Panc1 (cell line): ENCODE measurements at regions not wholly inside any gene's neighbourhood (a gene's known extent, or its start where the extent isn't known, plus 50 kb on each side); places are given as distances from the start of the nearest gene placed in this dataset.

Experiments used
- ATAC-seq: fragments of 200-7000 bp; cut with Tn5 transposase; 2 replicates; pipeline ENCODE4 v1.9.1; 2020; ENCODE audit warnings: mild to moderate bottlenecking, moderate library complexity
- BruUV-seq: library from RNA; stranded (reverse); fragments of 400-500 nt; replicated peaks from 2 replicates; lab custom pipeline; 2021; lab: Mats Ljungman, UMichigan
- CTCF ChIA-PET: fragments of 300-600 bp; sonication (Branson Sonifier 250); formaldehyde crosslinking; loops from one replicate; lab custom pipeline; 2022; ENCODE audit warnings: antibody characterized with exemption; lab: Charles Lee
- POLR2A ChIA-PET: fragments of 300-600 bp; sonication (Branson Sonifier 250); formaldehyde crosslinking; loops from one replicate; lab custom pipeline; 2022; ENCODE audit warnings: antibody characterized with exemption; lab: Charles Lee
- DNase-seq: peaks from one replicate; pipeline ENCODE4 v3.0.0-alpha.2; 2010; ENCODE audit warnings: low read depth, low spot score
- H3K27ac ChIP-seq: 2 replicates; pipeline ENCODE4 v1.5.1; 2011; ENCODE audit warnings: mild to moderate bottlenecking, low read length, inconsistent platforms
- H3K27me3 ChIP-seq: fragments of 200-500 bp; sonication (Bioruptor generic); 2 replicates; pipeline ENCODE4 v1.6.0; 2014; ENCODE audit warnings: low read length, inconsistent platforms; ENCODE audit not compliant: control insufficient read depth, insufficient read depth
- H3K36me3 ChIP-seq: fragments of 200-500 bp; sonication (Bioruptor generic); 2 replicates; pipeline ENCODE4 v1.5.1; 2014; ENCODE audit warnings: inconsistent platforms, mild to moderate bottlenecking, low read length, moderate library complexity; ENCODE audit not compliant: control insufficient read depth, insufficient read depth
- H3K4me1 ChIP-seq: 2 replicates; pipeline ENCODE4 v1.5.1; 2011; ENCODE audit warnings: inconsistent platforms, mild to moderate bottlenecking, low read length, moderate library complexity; ENCODE audit not compliant: control insufficient read depth, insufficient read depth
- H3K4me3 ChIP-seq, 2 experiments: 2 replicates each; pipeline ENCODE4 v1.5.1; 2011 to 2012; ENCODE audit warnings: low read depth in 2 of 2, low read length in 2 of 2, mild to moderate bottlenecking in 2 of 2, inconsistent platforms in 1 of 2, moderate library complexity in 1 of 2
- H3K9me3 ChIP-seq: fragments of 200-500 bp; sonication (Bioruptor generic); 2 replicates; pipeline ENCODE4 v1.5.1; 2014; ENCODE audit warnings: low read depth, mild to moderate bottlenecking, inconsistent platforms, low read length, moderate library complexity; ENCODE audit not compliant: control insufficient read depth, insufficient read depth
- CTCF ChIP-seq: fragments of 450-650 bp; IDR thresholded peaks from 2 replicates; pipeline ENCODE4 v1.5.1; 2017; ENCODE audit warnings: mild to moderate bottlenecking
- POLR2AphosphoS5 ChIP-seq: IDR thresholded peaks from 2 replicates; pipeline ENCODE4 v1.6.1; 2012; ENCODE audit warnings: mild to moderate bottlenecking, low read depth, low read length, moderate library complexity
- REST ChIP-seq, 2 experiments: IDR thresholded peaks; 2 replicates each; pipeline ENCODE4 v1.6.1; 2011 to 2012; ENCODE audit warnings: low read depth in 2 of 2, control low read depth in 1 of 2, low read length in 1 of 2, mild to moderate bottlenecking in 1 of 2, moderate library complexity in 1 of 2; ENCODE audit not compliant: insufficient read depth in 1 of 2
- SIN3A ChIP-seq: IDR thresholded peaks from 2 replicates; pipeline ENCODE4 v1.6.1; 2012; ENCODE audit warnings: low read depth, mild to moderate bottlenecking, low read length, moderate library complexity, borderline replicate concordance; ENCODE audit not compliant: insufficient read depth
- TCF7L2 ChIP-seq: IDR thresholded peaks from 2 replicates; pipeline ENCODE4 v1.6.1; 2011; ENCODE audit warnings: mild to moderate bottlenecking, low read depth, low read length, inconsistent platforms
- in situ Hi-C: cut with HindIII; loops from 2 replicates; pipeline ENCODE4 v1.10.0; 2016; ENCODE audit warnings: low sequenced_read_pairs, low pct_unique_long_range_greater_than_20kb
- intact Hi-C: fragments of 100-400 bp; cut with micrococcal nuclease; formaldehyde crosslinking; loops from one replicate; pipeline ENCODE4 v1.10.0; 2022; ENCODE audit not compliant: unreplicated experiment

DNA sequence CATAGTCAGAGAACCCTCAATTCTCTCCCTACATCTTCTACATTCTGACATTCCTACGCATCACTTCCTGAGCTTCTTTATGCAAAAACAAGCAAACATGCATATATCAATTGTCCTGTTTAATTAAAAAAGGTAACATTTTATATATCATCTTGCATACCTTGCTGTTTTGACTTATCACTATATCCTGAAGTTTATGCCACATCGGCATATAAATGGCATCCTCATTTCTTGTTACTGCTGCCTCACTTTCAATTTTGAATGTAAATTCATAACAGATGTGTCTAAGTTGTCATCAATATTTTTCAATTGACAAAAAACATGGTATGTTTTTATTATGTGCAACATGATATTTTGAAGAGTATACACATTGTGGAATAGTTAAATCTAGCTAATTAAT is 377.3 kb upstream of the STEAP1 start:
- H3K36me3 ChIP-seq, result no peaks in the 10 kb centered on the region
- no peak overlapping the region for H3K4me3 ChIP-seq
- in situ Hi-C loops (no loop called here), intact Hi-C loops (no loop called here)
- ChIA-PET CTCF (no interaction called here), POLR2A (no interaction called here)
- BruUV-seq, result no TSS peak
- H3K4me1 ChIP-seq, result no peaks in the 10 kb centered on the region
- H3K27me3 ChIP-seq, result no peaks in the 10 kb centered on the region
- H3K9me3 ChIP-seq, result no peaks in the 10 kb centered on the region
- TF ChIP-seq SIN3A, result no peak
- no peak for TF ChIP-seq REST (IDR thresholded peaks at IDR 0.05; ENCODE audit: insufficient read depth in 1 of 2, low read depth in 2 of 2, low read length in 1 of 2)
- no peak for TF ChIP-seq TCF7L2
- no peak for TF ChIP-seq CTCF
- ATAC-seq (no peak), DNase-seq (no peak)
- H3K27ac ChIP-seq, result no peak overlapping the region

GRCh38 chr7:89777499-89777898 is 376.8 kb upstream of the STEAP1 start:
- CTCF ChIA-PET, result no interaction called here
- Histone ChIP-seq H3K4me1 (no peaks in the 10 kb centered on the region), H3K27ac (no peak overlapping the region), H3K27me3 (no peaks in the 10 kb centered on the region), H3K4me3 (no peak overlapping the region), H3K36me3 (no peaks in the 10 kb centered on the region), H3K9me3 (no peaks in the 10 kb centered on the region)
- no peak for ATAC-seq
- in situ Hi-C loops (no loop called here), intact Hi-C loops (no loop called here)
- POLR2A ChIA-PET, result no interaction called here
- no peak for TF ChIP-seq REST (IDR thresholded peaks at IDR 0.05; ENCODE audit: insufficient read depth in 1 of 2, low read depth in 2 of 2, low read length in 1 of 2)
- no peak for TF ChIP-seq POLR2AphosphoS5
- TF ChIP-seq TCF7L2, result no peak
- no peak for TF ChIP-seq CTCF
- no peak for TF ChIP-seq SIN3A
- no peak for DNase-seq
- BruUV-seq, result no TSS peak
